ENCODE measurements at regions not wholly inside any gene's neighbourhood (a gene's known extent, or its start where the extent isn't known, plus 50 kb on each side); places are given as distances from the start of the nearest gene placed in this dataset.

DNA sequence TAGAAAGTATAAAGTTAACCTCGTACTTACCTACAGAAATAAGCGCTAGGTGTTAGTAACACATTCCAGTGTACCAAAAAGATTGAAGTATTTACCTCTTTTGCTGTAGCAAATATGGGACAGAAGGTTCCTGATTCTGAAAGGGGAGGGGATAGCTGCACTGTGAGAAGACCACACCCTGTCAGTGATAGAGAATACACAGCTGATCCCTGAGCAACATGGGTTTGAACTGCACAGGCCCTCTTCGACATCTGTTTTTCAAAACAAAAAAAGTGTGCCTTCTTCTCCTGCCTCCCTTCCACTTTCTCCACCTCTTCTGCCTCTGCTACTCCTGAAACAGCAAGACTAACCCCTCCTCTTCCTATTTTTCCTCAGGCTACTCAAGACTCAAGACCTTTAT, 201.8 kb upstream of the SLIT2 start:
- H3K9me1 ChIP-seq (replicated peaks; ENCODE audit: control insufficient read depth, extremely low read depth, insufficient read depth, low read length): no peaks in the 10 kb centered on the region
- no peaks in the 10 kb centered on the region for H3K4me1 ChIP-seq (ENCODE audit: control insufficient read depth, extremely low read depth, insufficient read depth, low read length)
- no peaks in the 10 kb centered on the region for H3K79me2 ChIP-seq (ENCODE audit: control insufficient read depth, insufficient read depth, low read length)
- H3K27ac ChIP-seq (ENCODE audit: insufficient read depth, low read depth, low read length): no peak overlapping the region
- ChIA-PET POLR2A (no interaction called here), CTCF (no interaction called here)
- FAIRE-seq (no peak), DNase-seq (ENCODE audit: low read depth, low spot score) (no peak)
- H3K27me3 ChIP-seq (ENCODE audit: control insufficient read depth in 2 of 2, insufficient read depth in 2 of 2, low read length in 2 of 2): no peaks in the 10 kb centered on the region
- intact Hi-C loops (cut with micrococcal nuclease): no loop called here
- H3K4me3 ChIP-seq (replicated peaks in 1 of 3; ENCODE audit: insufficient read depth in 1 of 3, low read depth in 1 of 3, low read length in 3 of 3): no peak overlapping the region
- no peaks in the 10 kb centered on the region for H4K20me1 ChIP-seq (replicated peaks; ENCODE audit: control insufficient read depth, extremely low read depth, insufficient read depth, low read length)
- dilution Hi-C loops (cut with MboI; ENCODE audit: extremely low pct_ligation_motif_present, low sequenced_read_pairs): no loop called here
- BruUV-seq (replicated peaks): no TSS peak
- H3K9ac ChIP-seq (replicated peaks; ENCODE audit: extremely low read depth, insufficient read depth, low read length): no peak overlapping the region
- H3K36me3 ChIP-seq (ENCODE audit: control insufficient read depth in 2 of 2, extremely low read depth in 1 of 2, insufficient read depth in 2 of 2, low read length in 2 of 2): no peaks in the 10 kb centered on the region
- H2AFZ ChIP-seq (ENCODE audit: low read depth, low read length): no peak overlapping the region
- TF ChIP-seq, protein P1, sequence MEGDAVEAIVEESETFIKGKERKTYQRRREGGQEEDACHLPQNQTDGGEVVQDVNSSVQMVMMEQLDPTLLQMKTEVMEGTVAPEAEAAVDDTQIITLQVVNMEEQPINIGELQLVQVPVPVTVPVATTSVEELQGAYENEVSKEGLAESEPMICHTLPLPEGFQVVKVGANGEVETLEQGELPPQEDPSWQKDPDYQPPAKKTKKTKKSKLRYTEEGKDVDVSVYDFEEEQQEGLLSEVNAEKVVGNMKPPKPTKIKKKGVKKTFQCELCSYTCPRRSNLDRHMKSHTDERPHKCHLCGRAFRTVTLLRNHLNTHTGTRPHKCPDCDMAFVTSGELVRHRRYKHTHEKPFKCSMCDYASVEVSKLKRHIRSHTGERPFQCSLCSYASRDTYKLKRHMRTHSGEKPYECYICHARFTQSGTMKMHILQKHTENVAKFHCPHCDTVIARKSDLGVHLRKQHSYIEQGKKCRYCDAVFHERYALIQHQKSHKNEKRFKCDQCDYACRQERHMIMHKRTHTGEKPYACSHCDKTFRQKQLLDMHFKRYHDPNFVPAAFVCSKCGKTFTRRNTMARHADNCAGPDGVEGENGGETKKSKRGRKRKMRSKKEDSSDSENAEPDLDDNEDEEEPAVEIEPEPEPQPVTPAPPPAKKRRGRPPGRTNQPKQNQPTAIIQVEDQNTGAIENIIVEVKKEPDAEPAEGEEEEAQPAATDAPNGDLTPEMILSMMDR (IDR thresholded peaks at IDR 0.05; ENCODE audit: extremely low read depth in 1 of 2, insufficient read depth in 1 of 2, low read depth in 1 of 2, low read length in 2 of 2): no peak
- TF ChIP-seq, protein P2, sequence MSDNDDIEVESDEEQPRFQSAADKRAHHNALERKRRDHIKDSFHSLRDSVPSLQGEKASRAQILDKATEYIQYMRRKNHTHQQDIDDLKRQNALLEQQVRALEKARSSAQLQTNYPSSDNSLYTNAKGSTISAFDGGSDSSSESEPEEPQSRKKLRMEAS (IDR thresholded peaks at IDR 0.05; ENCODE audit: insufficient read depth, insufficient read length): no peak
- TF ChIP-seq FOS (IDR thresholded peaks at IDR 0.05; ENCODE audit: borderline replicate concordance, insufficient read depth, low read length): no peak
- TF ChIP-seq GATA2 (IDR thresholded peaks at IDR 0.05; ENCODE audit: insufficient read depth, insufficient read length, low read depth, low read length): no peak
- TF ChIP-seq POLR2A (IDR thresholded peaks at IDR 0.05; ENCODE audit: low read depth, low read length): no peak
- TF ChIP-seq JUN (IDR thresholded peaks at IDR 0.05; ENCODE audit: borderline replicate concordance, insufficient read depth, insufficient read length, low read depth): no peak
- TF ChIP-seq POLR2AphosphoS5 (IDR thresholded peaks at IDR 0.05; ENCODE audit: insufficient read depth, low read depth, low read length): no peak
- TF ChIP-seq MYC (IDR thresholded peaks at IDR 0.05; ENCODE audit: low read depth, low read length): no peak
- TF ChIP-seq EZH2 (IDR thresholded peaks at IDR 0.05; ENCODE audit: borderline replicate concordance, low read depth, low read length, severe bottlenecking): no peak
- H3K4me2 ChIP-seq (ENCODE audit: insufficient read depth, low read length): no peak overlapping the region
- no peaks in the 10 kb centered on the region for H3K9me3 ChIP-seq (replicated peaks; ENCODE audit: control insufficient read depth, insufficient read depth, low read length)

Data from endothelial cell of umbilical vein (primary cell).